Psoas muscle (tissue), 7 donors: ENCODE measurements at regions not wholly inside any gene's neighbourhood (a gene's known extent, or its start where the extent isn't known, plus 50 kb on each side); places are given as distances from the start of the nearest gene placed in this dataset.

Experiments
- ATAC-seq, 4 donors: fragments of 200-7000 bp; cut with Tn5 transposase; one replicate each; pipeline ENCODE4 v1.9.1; 2020; ENCODE audit warnings: moderate library complexity in 3 of 4, mild to moderate bottlenecking in 2 of 4
- DNase-seq, 2 donors: peaks; one replicate each; pipeline ENCODE4 v3.0.0-alpha.2; 2020
- H3K27ac ChIP-seq: fragments of 200-600 bp; one replicate; pipeline ENCODE4 v1.8.0; 2022
- H3K27me3 ChIP-seq, 3 donors: fragments of 200-600 bp in 1 of 3; one replicate each; pipeline versions ENCODE4 v1.6.1 to v1.8.0; 2013 to 2022; ENCODE audit warnings: low read length in 2 of 3, mild to moderate bottlenecking in 2 of 3, moderate library complexity in 1 of 3; ENCODE audit not compliant: insufficient read depth in 3 of 3
- H3K36me3 ChIP-seq, 2 donors: fragments of 200-600 bp in 1 of 2; one replicate each; pipeline versions ENCODE4 v1.6.1 to v1.8.0; 2013 to 2022; ENCODE audit warnings: low read depth in 1 of 2, mild to moderate bottlenecking in 1 of 2, moderate library complexity in 1 of 2; ENCODE audit not compliant: insufficient read depth in 1 of 2
- H3K4me1 ChIP-seq: fragments of 200-600 bp; one replicate; pipeline ENCODE4 v1.8.0; 2022
- H3K4me3 ChIP-seq: fragments of 200-600 bp; one replicate; pipeline ENCODE4 v1.8.0; 2022; ENCODE audit warnings: mild to moderate bottlenecking
- H3K9me3 ChIP-seq: fragments of 200-600 bp; one replicate; pipeline ENCODE4 v1.8.0; 2022
- WGBS, 3 donors: extraction: QIAGEN DNeasy Blood & Tissue Kit; methylation state at CpG; one replicate each; pipeline versions ENCODE4 v1.1.6 to v1.1.7; 2013; 5-methylcytosine and 5-hydroxymethylcytosine counted together
- intact Hi-C, 2 donors: fragments of 100-400 bp; cut with DNase I; formaldehyde crosslinking; loops; one replicate each; pipeline versions ENCODE4 v1.11.0 to v1.14.2; 2022
- TF ChIP-seq, protein P1 (sequence below): fragments of 200-600 bp; IDR thresholded peaks from one replicate; pipeline ENCODE4 v1.8.0; 2022; ENCODE audit warnings: antibody characterized with exemption
- donor health status: healthy with polysubstance abuse.
- donor health status: DM: no; HTN: no; CAD: no; lungs with moderate emphysema.
- donor health status: Bipolar disorder and iron deficiency.
- donor health status: healthy.
- donor health status: DM: yes; HTN: yes; CAD: no.
- donor health status: DM: no; HTN: no; CAD: no.
- donor health status: DM: yes; HTN: yes; CAD: no.

DNA sequence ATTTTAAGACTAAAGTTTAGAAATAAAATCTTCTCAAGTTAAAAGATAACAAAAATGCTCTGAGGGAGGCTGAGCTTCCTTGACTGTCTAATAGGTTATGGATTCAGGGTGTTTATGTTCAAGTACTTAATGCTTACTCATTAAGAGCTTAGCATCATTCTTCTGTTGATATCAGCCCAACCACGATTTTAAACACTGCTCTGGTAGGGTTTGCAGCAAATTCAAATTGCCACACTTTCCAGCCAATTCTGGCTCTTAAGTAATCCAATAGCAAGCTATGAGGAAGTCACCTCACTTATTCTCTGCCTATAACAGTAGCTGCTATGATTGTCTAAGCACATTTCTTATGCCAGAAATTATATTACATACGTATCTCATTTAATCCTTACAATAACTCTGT lies 191.0 kb upstream of the KIF2A start:
- intact Hi-C loops, result no loop called here
- 26 to 54% (median 44%) methylated on average over 2 of the region's 2 CpGs for WGBS, 3 donors

DNA sequence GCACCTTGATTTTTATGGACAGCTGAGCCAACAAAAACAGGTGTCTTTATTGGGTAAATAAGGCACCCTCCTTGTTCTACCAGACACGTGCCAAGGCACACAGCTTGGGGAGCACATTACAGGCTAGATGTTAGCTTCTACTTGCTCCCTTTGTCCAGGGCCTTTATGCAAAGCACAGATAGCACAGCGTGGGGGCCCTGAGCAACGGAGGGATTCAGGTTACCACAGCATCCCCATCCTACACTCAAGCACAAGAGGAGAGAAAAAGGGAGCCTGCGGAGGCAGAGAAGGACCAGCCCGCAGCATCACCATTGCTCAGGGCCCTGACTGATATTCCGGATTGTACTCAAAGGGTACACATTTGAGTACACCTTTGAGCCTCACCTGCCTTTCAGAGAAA lies 181.7 kb upstream of the KIF2A start:
- Histone ChIP-seq H3K9me3 (no peaks in the 10 kb centered on the region), H3K27ac (no peak overlapping the region), H3K27me3 (no peaks in the 10 kb centered on the region), H3K4me1 (no peaks in the 10 kb centered on the region), H3K36me3 (no peaks in the 10 kb centered on the region), H3K4me3 (no peak overlapping the region)
- TF ChIP-seq, protein P1, sequence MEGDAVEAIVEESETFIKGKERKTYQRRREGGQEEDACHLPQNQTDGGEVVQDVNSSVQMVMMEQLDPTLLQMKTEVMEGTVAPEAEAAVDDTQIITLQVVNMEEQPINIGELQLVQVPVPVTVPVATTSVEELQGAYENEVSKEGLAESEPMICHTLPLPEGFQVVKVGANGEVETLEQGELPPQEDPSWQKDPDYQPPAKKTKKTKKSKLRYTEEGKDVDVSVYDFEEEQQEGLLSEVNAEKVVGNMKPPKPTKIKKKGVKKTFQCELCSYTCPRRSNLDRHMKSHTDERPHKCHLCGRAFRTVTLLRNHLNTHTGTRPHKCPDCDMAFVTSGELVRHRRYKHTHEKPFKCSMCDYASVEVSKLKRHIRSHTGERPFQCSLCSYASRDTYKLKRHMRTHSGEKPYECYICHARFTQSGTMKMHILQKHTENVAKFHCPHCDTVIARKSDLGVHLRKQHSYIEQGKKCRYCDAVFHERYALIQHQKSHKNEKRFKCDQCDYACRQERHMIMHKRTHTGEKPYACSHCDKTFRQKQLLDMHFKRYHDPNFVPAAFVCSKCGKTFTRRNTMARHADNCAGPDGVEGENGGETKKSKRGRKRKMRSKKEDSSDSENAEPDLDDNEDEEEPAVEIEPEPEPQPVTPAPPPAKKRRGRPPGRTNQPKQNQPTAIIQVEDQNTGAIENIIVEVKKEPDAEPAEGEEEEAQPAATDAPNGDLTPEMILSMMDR, result no peak
- WGBS, 3 donors, result 64 to 78% (median 72%) methylated on average over 6 of the region's 6 CpGs
- intact Hi-C loops, result no loop called here
- no peak for DNase-seq
- ATAC-seq, result no peak

More for the DNA sequence above, 191.0 kb upstream of the KIF2A start:
- H3K4me3 ChIP-seq, result no peak overlapping the region
- no peaks in the 10 kb centered on the region for H3K36me3 ChIP-seq
- no peak for ATAC-seq
- H3K9me3 ChIP-seq, result no peaks in the 10 kb centered on the region
- H3K4me1 ChIP-seq, result no peaks in the 10 kb centered on the region
- no peaks in the 10 kb centered on the region for H3K27me3 ChIP-seq
- no peak overlapping the region for H3K27ac ChIP-seq
- TF ChIP-seq, protein P1, result no peak
- no peak for DNase-seq

DNA sequence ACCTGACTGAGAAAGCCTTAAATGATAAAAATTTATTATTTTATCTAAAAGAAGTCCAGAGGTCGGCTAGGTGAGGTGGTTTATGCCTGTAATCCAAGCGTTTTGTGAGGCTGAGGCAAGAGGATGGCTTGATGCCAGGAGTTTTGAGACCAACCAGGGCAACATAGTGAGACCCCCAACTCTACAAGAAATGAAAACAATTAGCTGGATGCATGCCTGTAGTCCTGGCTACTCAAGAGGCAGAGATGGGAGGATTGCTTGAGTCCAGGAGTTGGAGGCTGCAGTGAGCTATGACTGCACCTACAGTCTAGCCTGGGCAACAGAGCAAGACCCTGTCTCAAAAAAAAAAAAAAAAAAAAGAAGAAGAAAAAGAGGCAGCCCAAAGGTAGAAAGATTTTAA lies 179.9 kb upstream of the KIF2A start:
- H3K36me3 ChIP-seq, result no peaks in the 10 kb centered on the region
- DNase-seq (no peak), ATAC-seq (no peak)
- TF ChIP-seq, protein P1, result no peak
- no peaks in the 10 kb centered on the region for H3K4me1 ChIP-seq
- no peak overlapping the region for H3K4me3 ChIP-seq
- 40 to 63% (median 57%) methylated on average over 2 of the region's 2 CpGs for WGBS, 3 donors
- no peak overlapping the region for H3K27ac ChIP-seq
- intact Hi-C loops, result no loop called here
- no peaks in the 10 kb centered on the region for H3K27me3 ChIP-seq
- H3K9me3 ChIP-seq, result no peaks in the 10 kb centered on the region

DNA sequence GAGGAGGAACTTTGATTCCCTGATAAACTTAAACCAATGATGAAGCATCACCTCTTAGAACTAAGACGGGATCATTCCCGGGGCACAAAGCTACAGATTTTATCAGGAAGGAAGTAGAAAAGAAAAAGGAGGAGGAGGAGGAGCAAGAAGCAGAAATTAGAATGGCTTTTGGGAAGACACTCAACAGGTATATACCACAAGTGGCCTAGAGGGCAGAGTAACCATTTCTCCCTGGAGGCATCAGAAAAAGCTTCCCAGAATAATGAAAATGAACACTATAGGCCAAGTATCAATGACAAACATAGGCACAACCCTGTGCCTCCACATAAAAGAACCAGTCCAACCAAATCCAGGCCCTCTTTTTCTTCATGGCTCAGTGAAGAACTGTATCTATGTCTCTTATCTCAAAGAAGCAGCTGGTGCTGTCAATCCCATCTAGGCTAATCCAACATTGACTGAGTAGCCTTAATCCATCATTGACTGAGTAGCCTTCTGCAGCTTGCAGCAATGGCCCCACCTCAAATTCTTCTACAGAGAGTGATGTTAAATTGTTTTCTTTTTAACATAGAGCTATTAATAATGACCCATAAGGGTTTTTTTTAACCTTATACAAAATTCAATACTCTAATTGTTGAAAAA lies 178.8 kb upstream of the KIF2A start:
- TF ChIP-seq, protein P1, result no peak
- Histone ChIP-seq H3K4me1 (no peaks in the 10 kb centered on the region), H3K9me3 (no peaks in the 10 kb centered on the region), H3K36me3 (no peaks in the 10 kb centered on the region), H3K4me3 (no peak overlapping the region), H3K27me3 (no peaks in the 10 kb centered on the region), H3K27ac (no peak overlapping the region)
- intact Hi-C loops, result no loop called here
- DNase-seq (no peak), ATAC-seq (no peak)
- 74 to 85% (median 81%) methylated on average over 2 of the region's 2 CpGs for WGBS, 3 donors

DNA sequence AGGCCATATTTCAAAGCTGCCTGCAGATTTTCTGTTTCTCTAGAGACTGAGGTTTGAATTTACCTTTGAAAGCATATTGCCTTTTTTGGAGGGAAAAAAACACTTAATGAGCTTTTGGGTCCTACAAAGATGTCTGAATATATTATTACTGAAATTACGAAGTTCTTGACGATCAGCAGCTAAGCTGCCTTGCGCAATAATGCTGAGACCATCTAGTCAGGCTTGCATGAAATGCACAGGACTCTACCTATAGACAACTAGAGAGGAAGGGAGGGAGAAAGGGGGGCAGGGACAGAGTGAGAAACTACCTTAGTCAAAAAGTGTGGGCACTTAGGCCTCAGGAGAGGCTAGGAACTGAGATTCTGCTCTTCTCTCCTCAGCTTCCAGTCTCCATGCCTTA lies 175.9 kb upstream of the KIF2A start:
- Histone ChIP-seq H3K4me1 (no peaks in the 10 kb centered on the region), H3K36me3 (no peaks in the 10 kb centered on the region), H3K9me3 (no peaks in the 10 kb centered on the region), H3K4me3 (no peak overlapping the region), H3K27ac (no peak overlapping the region), H3K27me3 (no peaks in the 10 kb centered on the region)
- ATAC-seq (no peak), DNase-seq (no peak)
- intact Hi-C loops, result no loop called here
- TF ChIP-seq, protein P1, result no peak
- WGBS, 3 donors, result 90 to 95% (median 93%) methylated on average over 3 of the region's 3 CpGs
